HCT116 (cell line): ENCODE measurements at regions not wholly inside any gene's neighbourhood (a gene's known extent, or its start where the extent isn't known, plus 50 kb on each side); places are given as distances from the start of the nearest gene placed in this dataset.

Source experiments
- ATAC-seq: fragments of 200-7000 bp; cut with Tn5 transposase; 2 replicates; pipeline ENCODE4 v1.9.1; 2020; ENCODE audit warnings: mild to moderate bottlenecking, moderate library complexity
- BruUV-seq: library from RNA; stranded (reverse); fragments of 400-500 nt; replicated peaks from 2 replicates; lab custom pipeline; 2021; lab: Mats Ljungman, UMichigan
- CTCF ChIA-PET: fragments of 300-600 bp; sonication (Branson Sonifier 250); formaldehyde crosslinking; loops from one replicate; lab custom pipeline; 2021; ENCODE audit warnings: antibody characterized with exemption; lab: Charles Lee
- POLR2A ChIA-PET: fragments of 300-600, 350-600 bp; sonication (Branson Sonifier 250); formaldehyde crosslinking; loops from one replicate; lab custom pipeline; 2021; ENCODE audit warnings: antibody characterized with exemption; lab: Charles Lee
- RAD21 ChIA-PET, 2 experiments: fragments of 300-600 bp; sonication (Branson Sonifier 250); formaldehyde crosslinking; loops; one replicate each; lab custom pipeline; 2023; ENCODE audit warnings: low total read pairs in 2 of 2; ENCODE audit not compliant: uncharacterized antibody in 2 of 2, unreplicated experiment in 2 of 2, low non-redundant PET in 1 of 2; lab: Charles Lee
- DNase-seq: peaks from one replicate; pipeline ENCODE4 v3.0.0-alpha.2; 2010; ENCODE audit warnings: low read depth, low spot score
- H2AFZ ChIP-seq: fragments of 200-600 bp; shearing (Covaris generic), sonication (generic); 2 replicates; pipeline ENCODE4 v1.6.1; 2017; ENCODE audit warnings: low read depth, mixed run types, mixed read lengths, antibody characterized with exemption, low read length; ENCODE audit not compliant: poor library complexity, severe bottlenecking
- H3K27ac ChIP-seq: 2 replicates; pipeline ENCODE4 v1.5.1; 2012; ENCODE audit warnings: low read depth, low read length
- H3K27me3 ChIP-seq: fragments of 200-600 bp; sonication (generic); 2 replicates; pipeline ENCODE4 v1.6.1; 2016; ENCODE audit warnings: mixed run types, low read length, mixed read lengths; ENCODE audit not compliant: insufficient read depth
- H3K36me3 ChIP-seq, 2 experiments: fragments of 200-500 bp in 1 of 2; fragments of 200-600 bp in 1 of 2; sonication (Bioruptor generic) in 1 of 2; sonication (generic) in 1 of 2; 2 replicates each; pipeline versions ENCODE4 v1.5.1 to v1.6.1; 2014 to 2016; ENCODE audit warnings: low read length in 2 of 2, inconsistent platforms in 1 of 2, mixed read lengths in 1 of 2, mixed run types in 1 of 2; ENCODE audit not compliant: insufficient read depth in 2 of 2, control insufficient read depth in 1 of 2
- H3K4me1 ChIP-seq, 2 experiments: fragments of 200-600 bp in 1 of 2; sonication (generic) in 1 of 2; 2 replicates each; pipeline versions ENCODE4 v1.5.1 to v1.6.1; 2012 to 2017; ENCODE audit warnings: low read length in 2 of 2, inconsistent platforms in 1 of 2, mild to moderate bottlenecking in 1 of 2, mixed read lengths in 1 of 2, mixed run types in 1 of 2, moderate library complexity in 1 of 2; ENCODE audit not compliant: insufficient read depth in 2 of 2, control insufficient read depth in 1 of 2
- H3K4me2 ChIP-seq: fragments of 200-600 bp; sonication (generic); 2 replicates; pipeline ENCODE4 v1.6.1; 2017; ENCODE audit warnings: mixed run types, low read length, mixed read lengths
- H3K4me3 ChIP-seq, 2 experiments: fragments of 200-600 bp in 1 of 2; sonication (generic) in 1 of 2; replicated peaks in 1 of 2; 2 replicates each; pipeline ENCODE4 v1.5.1; 2011 to 2016; ENCODE audit warnings: low read length in 2 of 2, control low read depth in 1 of 2, low read depth in 1 of 2, mild to moderate bottlenecking in 1 of 2, mixed read lengths in 1 of 2, mixed run types in 1 of 2
- H3K79me2 ChIP-seq: fragments of 200-600 bp; sonication (generic); 2 replicates; pipeline ENCODE4 v1.6.1; 2017; ENCODE audit warnings: mild to moderate bottlenecking, mixed run types, low read length, moderate library complexity, mixed read lengths; ENCODE audit not compliant: insufficient read depth
- H3K9ac ChIP-seq: fragments of 200-600 bp; sonication (generic); 2 replicates; pipeline ENCODE4 v1.6.1; 2016; ENCODE audit warnings: low read length, mixed read lengths
- H3K9me2 ChIP-seq: fragments of 200-600 bp; sonication (generic), shearing (Covaris generic); 2 replicates; pipeline ENCODE4 v1.6.1; 2017; ENCODE audit warnings: mixed run types, mild to moderate bottlenecking, moderate library complexity; ENCODE audit not compliant: insufficient read depth
- H3K9me3 ChIP-seq, 2 experiments: fragments of 200-500 bp in 1 of 2; fragments of 200-600 bp in 1 of 2; sonication (Bioruptor generic) in 1 of 2; sonication (generic) in 1 of 2; 2 replicates each; pipeline ENCODE4 v1.6.1; 2014 to 2017; ENCODE audit warnings: low read length in 2 of 2, mixed read lengths in 2 of 2, inconsistent platforms in 1 of 2, low read depth in 1 of 2, mild to moderate bottlenecking in 1 of 2, mixed run types in 1 of 2, moderate library complexity in 1 of 2; ENCODE audit not compliant: control insufficient read depth in 1 of 2, insufficient read depth in 1 of 2
- H4K20me1 ChIP-seq: fragments of 200-600 bp; sonication (generic), shearing (Covaris generic); 2 replicates; pipeline ENCODE4 v1.6.1; 2017; ENCODE audit warnings: mixed run types, mild to moderate bottlenecking, moderate library complexity; ENCODE audit not compliant: insufficient read depth
- CEBPB ChIP-seq: IDR thresholded peaks from 2 replicates; pipeline ENCODE4 v1.6.1; 2012; ENCODE audit warnings: low read depth
- CTCF ChIP-seq, 3 experiments: fragments of 200-600 bp in 1 of 3; sonication (generic) in 1 of 3; IDR thresholded peaks in 2 of 3; conservative IDR thresholded peaks in 1 of 3; 2 replicates each; pipeline ENCODE4 v1.5.1; 2012 to 2017; ENCODE audit warnings: low read depth in 2 of 3, low read length in 2 of 3, antibody characterized with exemption in 1 of 3, borderline replicate concordance in 1 of 3, control low read depth in 1 of 3, mild to moderate bottlenecking in 1 of 3, mixed read lengths in 1 of 3, mixed run types in 1 of 3, moderate library complexity in 1 of 3; ENCODE audit not compliant: insufficient read depth in 1 of 3
- ELF1 ChIP-seq: IDR thresholded peaks from 2 replicates; pipeline ENCODE4 v1.6.1; 2012; ENCODE audit warnings: low read depth, borderline replicate concordance
- EZH2phosphoT487 ChIP-seq: fragments of 200-600 bp; IDR thresholded peaks from 2 replicates; pipeline ENCODE4 v1.6.1; 2018; ENCODE audit warnings: antibody characterized with exemption, borderline replicate concordance
- POLR2A ChIP-seq: IDR thresholded peaks from 2 replicates; pipeline ENCODE4 v1.7.0; 2011; ENCODE audit warnings: borderline replicate concordance; ENCODE audit not compliant: insufficient read depth, insufficient read length; ENCODE audit errors: extremely low read depth
- POLR2AphosphoS5 ChIP-seq: IDR thresholded peaks from 2 replicates; pipeline ENCODE4 v1.6.1; 2011; ENCODE audit warnings: mild to moderate bottlenecking, low read depth, low read length, moderate library complexity
- RAD21 ChIP-seq: IDR thresholded peaks from 2 replicates; pipeline ENCODE4 v1.6.1; 2012; ENCODE audit warnings: low read depth, mild to moderate bottlenecking
- SP1 ChIP-seq: IDR thresholded peaks from 2 replicates; pipeline ENCODE4 v1.6.1; 2012; ENCODE audit warnings: low read depth
- intact Hi-C: fragments of 100-400 bp; cut with micrococcal nuclease; formaldehyde crosslinking; loops from 2 replicates; pipeline ENCODE4 v1.10.0; 2022

- TF ChIP-seq RAD21 (no peak), SP1 (no peak), CTCF (IDR thresholded peaks at IDR 0.05 in 2 of 3, conservative IDR thresholded peaks at IDR 0.05 in 1 of 3; ENCODE audit: borderline replicate concordance in 1 of 3, insufficient read depth in 1 of 3, low read depth in 2 of 3, low read length in 2 of 3) (no peak)
- TF ChIP-seq, all 23 proteins: peak for 0
- no peaks in the 10 kb centered on the region for H4K20me1 ChIP-seq
- H3K4me1 ChIP-seq = no peaks in the 10 kb centered on the region
- peaks cover 0 to 8% of the 10 kb centered on the region in 2 experiments; a peak in 1 of 4 replicates for H3K9me3 ChIP-seq
- ATAC-seq = no peak
- DNase-seq = no peak
- H3K4me3 ChIP-seq = no peak overlapping the region
- intact Hi-C loops = no loop called here
- BruUV-seq = no TSS peak
- POLR2A ChIA-PET = no interaction called here
- CTCF ChIA-PET = no interaction called here
- no peaks in the 10 kb centered on the region for H3K27me3 ChIP-seq
- H3K9ac ChIP-seq = no peak overlapping the region
- no peaks in the 10 kb centered on the region for H3K9me2 ChIP-seq
- H2AFZ ChIP-seq = no peak overlapping the region
- H3K36me3 ChIP-seq = no peaks in the 10 kb centered on the region
- RAD21 ChIA-PET = no interaction called here
- no peak overlapping the region for H3K27ac ChIP-seq
- no peak overlapping the region for H3K4me2 ChIP-seq
- no peaks in the 10 kb centered on the region for H3K79me2 ChIP-seq
Observed at GRCh38 chr21:37974081-37974480, 57.8 kb upstream of the KCNJ6 start.

- H3K9me2 ChIP-seq = no peaks in the 10 kb centered on the region
- H3K27ac ChIP-seq = no peak overlapping the region
- no peak overlapping the region for H2AFZ ChIP-seq
- H3K4me2 ChIP-seq = no peak overlapping the region
- no peaks in the 10 kb centered on the region for H4K20me1 ChIP-seq
- no peaks in the 10 kb centered on the region for H3K27me3 ChIP-seq
- no TSS peak for BruUV-seq
- DNase-seq (no peak), ATAC-seq (no peak)
- ChIA-PET CTCF (no interaction called here), POLR2A (no interaction called here), RAD21 (no interaction called here)
- H3K79me2 ChIP-seq = no peaks in the 10 kb centered on the region
- no peak for TF ChIP-seq POLR2AphosphoS5
- no peak for TF ChIP-seq CEBPB
- TF ChIP-seq CTCF (IDR thresholded peaks at IDR 0.05 in 2 of 3, conservative IDR thresholded peaks at IDR 0.05 in 1 of 3; ENCODE audit: borderline replicate concordance in 1 of 3, insufficient read depth in 1 of 3, low read depth in 2 of 3, low read length in 2 of 3) = no peak
- no peak for TF ChIP-seq POLR2A
- no peak for TF ChIP-seq EZH2phosphoT487
- no peak for TF ChIP-seq ELF1
- H3K9ac ChIP-seq = no peak overlapping the region
- no peaks in the 10 kb centered on the region for H3K4me1 ChIP-seq
- no peaks in the 10 kb centered on the region for H3K36me3 ChIP-seq
- H3K4me3 ChIP-seq = no peak overlapping the region
- intact Hi-C loops = no loop called here
- H3K9me3 ChIP-seq = peaks cover 0 to 3% of the 10 kb centered on the region in 2 experiments; a peak in 1 of 4 replicates
Observed at GRCh38 chr21:37982496-37983318, 66.5 kb upstream of the KCNJ6 start.
